Hepatocyte (in vitro differentiated cells): ENCODE measurements at regions not wholly inside any gene's neighbourhood (a gene's known extent, or its start where the extent isn't known, plus 50 kb on each side); places are given as distances from the start of the nearest gene placed in this dataset.

Experiments used
- EZH2 ChIP-seq: fragments of 200-600 bp; sonication (generic); IDR thresholded peaks from 2 replicates; pipeline ENCODE4 v1.6.1; 2016; ENCODE audit warnings: antibody characterized with exemption, mild to moderate bottlenecking, borderline replicate concordance
- TF ChIP-seq, protein P1 (sequence below): fragments of 200-600 bp; sonication (generic); IDR thresholded peaks from 2 replicates; pipeline ENCODE4 v1.5.1; 2016; ENCODE audit warnings: antibody characterized with exemption, mild to moderate bottlenecking; ENCODE audit not compliant: poor library complexity

DNA sequence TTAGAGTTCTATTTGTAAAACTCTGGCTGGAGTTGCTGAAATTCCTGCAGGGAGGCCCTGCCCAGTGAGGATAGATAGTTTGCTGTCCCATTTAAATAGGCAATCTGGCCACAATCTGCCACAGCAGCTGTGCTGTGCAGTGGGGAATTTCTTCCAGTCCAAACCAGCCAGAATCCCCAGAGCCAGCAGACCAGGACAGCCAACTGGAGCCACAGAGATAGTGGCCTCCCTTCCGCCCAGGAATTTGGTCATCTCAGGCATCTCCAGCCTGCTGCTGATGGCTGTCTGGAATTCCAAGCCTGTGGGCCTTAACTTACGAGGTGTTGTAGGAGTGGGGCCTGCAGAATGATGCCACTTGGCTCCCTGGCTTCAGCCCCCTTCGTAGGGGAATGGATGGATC, 643.4 kb downstream of the DNAJB9 start:
- TF ChIP-seq, protein P1, sequence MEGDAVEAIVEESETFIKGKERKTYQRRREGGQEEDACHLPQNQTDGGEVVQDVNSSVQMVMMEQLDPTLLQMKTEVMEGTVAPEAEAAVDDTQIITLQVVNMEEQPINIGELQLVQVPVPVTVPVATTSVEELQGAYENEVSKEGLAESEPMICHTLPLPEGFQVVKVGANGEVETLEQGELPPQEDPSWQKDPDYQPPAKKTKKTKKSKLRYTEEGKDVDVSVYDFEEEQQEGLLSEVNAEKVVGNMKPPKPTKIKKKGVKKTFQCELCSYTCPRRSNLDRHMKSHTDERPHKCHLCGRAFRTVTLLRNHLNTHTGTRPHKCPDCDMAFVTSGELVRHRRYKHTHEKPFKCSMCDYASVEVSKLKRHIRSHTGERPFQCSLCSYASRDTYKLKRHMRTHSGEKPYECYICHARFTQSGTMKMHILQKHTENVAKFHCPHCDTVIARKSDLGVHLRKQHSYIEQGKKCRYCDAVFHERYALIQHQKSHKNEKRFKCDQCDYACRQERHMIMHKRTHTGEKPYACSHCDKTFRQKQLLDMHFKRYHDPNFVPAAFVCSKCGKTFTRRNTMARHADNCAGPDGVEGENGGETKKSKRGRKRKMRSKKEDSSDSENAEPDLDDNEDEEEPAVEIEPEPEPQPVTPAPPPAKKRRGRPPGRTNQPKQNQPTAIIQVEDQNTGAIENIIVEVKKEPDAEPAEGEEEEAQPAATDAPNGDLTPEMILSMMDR: no peak
- no peak for TF ChIP-seq EZH2
